ENCODE measurements at regions not wholly inside any gene's neighbourhood (a gene's known extent, or its start where the extent isn't known, plus 50 kb on each side); places are given as distances from the start of the nearest gene placed in this dataset.

- H3K4me1 ChIP-seq (ENCODE audit: insufficient read depth, low read length, poor library complexity, severe bottlenecking): no peaks in the 10 kb centered on the region
- BruUV-seq (replicated peaks): no TSS peak
- H3K36me3 ChIP-seq (ENCODE audit: insufficient read depth, low read length, poor library complexity, severe bottlenecking): no peaks in the 10 kb centered on the region
- intact Hi-C loops (cut with micrococcal nuclease; ENCODE audit: unreplicated experiment): no loop called here
- no peaks in the 10 kb centered on the region for H3K27me3 ChIP-seq (replicated peaks; ENCODE audit: insufficient read depth, low read depth, low read length, poor library complexity)
- no peak for DNase-seq (ENCODE audit: low spot score)
- no peak overlapping the region for H3K27ac ChIP-seq (ENCODE audit: low read depth, low read length, poor library complexity, severe bottlenecking)
- POLR2A ChIA-PET (ENCODE audit: low non-redundant PET): interaction anchor here (0.5 kb wide), 1 partner anchor 9 kb away, joined by 3 read pairs; no protein-coding TSS in a partner anchor
- H3K4me3 ChIP-seq (ENCODE audit: low read depth, low read length, poor library complexity, severe bottlenecking): no peak overlapping the region
- TF ChIP-seq, protein P1, sequence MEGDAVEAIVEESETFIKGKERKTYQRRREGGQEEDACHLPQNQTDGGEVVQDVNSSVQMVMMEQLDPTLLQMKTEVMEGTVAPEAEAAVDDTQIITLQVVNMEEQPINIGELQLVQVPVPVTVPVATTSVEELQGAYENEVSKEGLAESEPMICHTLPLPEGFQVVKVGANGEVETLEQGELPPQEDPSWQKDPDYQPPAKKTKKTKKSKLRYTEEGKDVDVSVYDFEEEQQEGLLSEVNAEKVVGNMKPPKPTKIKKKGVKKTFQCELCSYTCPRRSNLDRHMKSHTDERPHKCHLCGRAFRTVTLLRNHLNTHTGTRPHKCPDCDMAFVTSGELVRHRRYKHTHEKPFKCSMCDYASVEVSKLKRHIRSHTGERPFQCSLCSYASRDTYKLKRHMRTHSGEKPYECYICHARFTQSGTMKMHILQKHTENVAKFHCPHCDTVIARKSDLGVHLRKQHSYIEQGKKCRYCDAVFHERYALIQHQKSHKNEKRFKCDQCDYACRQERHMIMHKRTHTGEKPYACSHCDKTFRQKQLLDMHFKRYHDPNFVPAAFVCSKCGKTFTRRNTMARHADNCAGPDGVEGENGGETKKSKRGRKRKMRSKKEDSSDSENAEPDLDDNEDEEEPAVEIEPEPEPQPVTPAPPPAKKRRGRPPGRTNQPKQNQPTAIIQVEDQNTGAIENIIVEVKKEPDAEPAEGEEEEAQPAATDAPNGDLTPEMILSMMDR (conservative IDR thresholded peaks at IDR 0.05; ENCODE audit: low read depth, low read length): no peak
- no peak for TF ChIP-seq EZH2 (IDR thresholded peaks at IDR 0.05; ENCODE audit: borderline replicate concordance, low read depth, low read length, poor library complexity, severe bottlenecking)
- CTCF ChIA-PET: no interaction called here
- no peaks in the 10 kb centered on the region for H3K9me3 ChIP-seq (ENCODE audit: low read depth, low read length, poor library complexity, severe bottlenecking)
Observed at GRCh38 chr4:17182888-17183287, 284.4 kb upstream of the LDB2 start.

- no peak for DNase-seq (ENCODE audit: low spot score)
- POLR2A ChIA-PET (ENCODE audit: low non-redundant PET): no interaction called here
- intact Hi-C loops (cut with micrococcal nuclease; ENCODE audit: unreplicated experiment): no loop called here
- Histone ChIP-seq H3K4me3 (ENCODE audit: low read depth, low read length, poor library complexity, severe bottlenecking) (no peak overlapping the region), H3K4me1 (ENCODE audit: insufficient read depth, low read length, poor library complexity, severe bottlenecking) (peaks cover 9% of the 10 kb centered on the region), H3K36me3 (ENCODE audit: insufficient read depth, low read length, poor library complexity, severe bottlenecking) (no peaks in the 10 kb centered on the region), H3K9me3 (ENCODE audit: low read depth, low read length, poor library complexity, severe bottlenecking) (no peaks in the 10 kb centered on the region), H3K27ac (ENCODE audit: low read depth, low read length, poor library complexity, severe bottlenecking) (no peak overlapping the region), H3K27me3 (replicated peaks; ENCODE audit: insufficient read depth, low read depth, low read length, poor library complexity) (no peaks in the 10 kb centered on the region)
- CTCF ChIA-PET: no interaction called here
- no TSS peak for BruUV-seq (replicated peaks)
- TF ChIP-seq, protein P1 (conservative IDR thresholded peaks at IDR 0.05; ENCODE audit: low read depth, low read length): no peak
- TF ChIP-seq EZH2 (IDR thresholded peaks at IDR 0.05; ENCODE audit: borderline replicate concordance, low read depth, low read length, poor library complexity, severe bottlenecking): no peak
Observed at GRCh38 chr4:17174751-17175150, 276.3 kb upstream of the LDB2 start.

- no TSS peak for BruUV-seq (replicated peaks)
- ChIA-PET POLR2A (ENCODE audit: low non-redundant PET) (interaction anchor here (0.6 to 0.7 kb wide), 2 partner anchors 9 to 533 kb away, joined by 3 read pairs; no protein-coding TSS in a partner anchor), CTCF (no interaction called here)
- peak; percentile 67 for DNase-seq (ENCODE audit: low spot score)
- Histone ChIP-seq H3K4me1 (ENCODE audit: insufficient read depth, low read length, poor library complexity, severe bottlenecking) (peaks cover 23% of the 10 kb centered on the region), H3K27me3 (replicated peaks; ENCODE audit: insufficient read depth, low read depth, low read length, poor library complexity) (no peaks in the 10 kb centered on the region), H3K27ac (ENCODE audit: low read depth, low read length, poor library complexity, severe bottlenecking) (no peak overlapping the region), H3K36me3 (ENCODE audit: insufficient read depth, low read length, poor library complexity, severe bottlenecking) (no peaks in the 10 kb centered on the region), H3K4me3 (ENCODE audit: low read depth, low read length, poor library complexity, severe bottlenecking) (no peak overlapping the region), H3K9me3 (ENCODE audit: low read depth, low read length, poor library complexity, severe bottlenecking) (no peaks in the 10 kb centered on the region)
- intact Hi-C loops (cut with micrococcal nuclease; ENCODE audit: unreplicated experiment): no loop called here
- TF ChIP-seq EZH2 (IDR thresholded peaks at IDR 0.05; ENCODE audit: borderline replicate concordance, low read depth, low read length, poor library complexity, severe bottlenecking): no peak
- TF ChIP-seq, protein P1 (conservative IDR thresholded peaks at IDR 0.05; ENCODE audit: low read depth, low read length): peak; percentile 73
Observed at GRCh38 chr4:17173300-17173699, 274.9 kb upstream of the LDB2 start.
